Gastrocnemius medialis (tissue), 4 donors: ENCODE measurements at regions not wholly inside any gene's neighbourhood (a gene's known extent, or its start where the extent isn't known, plus 50 kb on each side); places are given as distances from the start of the nearest gene placed in this dataset.

Experiments used
- CTCF ChIP-seq, 5 experiments: fragments of 450-650 bp in 3 of 5; fragments of 200-600 bp in 2 of 5; sonication (generic) in 2 of 5; IDR thresholded peaks in 4 of 5; conservative IDR thresholded peaks in 1 of 5; 1 replicate in 4 of 5; 2 replicates in 1 of 5; pipeline ENCODE4 v1.5.1; 2016 to 2019; ENCODE audit warnings: antibody characterized with exemption in 5 of 5, mild to moderate bottlenecking in 3 of 5, moderate library complexity in 3 of 5
- POLR2A ChIP-seq, 2 donors: fragments of 450-650 bp; IDR thresholded peaks; one replicate each; pipeline ENCODE4 v1.6.1; 2017; ENCODE audit warnings: antibody characterized with exemption in 2 of 2, mild to moderate bottlenecking in 2 of 2, moderate library complexity in 2 of 2

- TF ChIP-seq CTCF (IDR thresholded peaks at IDR 0.05 in 4 of 5, conservative IDR thresholded peaks at IDR 0.05 in 1 of 5) (no peak), POLR2A (IDR thresholded peaks at IDR 0.05) (no peak)
Measured at GRCh38 chr3:34174740-34175139, 376.3 kb downstream of the PDCD6IP start.
